Keratinocyte (primary cell): ENCODE measurements at regions not wholly inside any gene's neighbourhood (a gene's known extent, or its start where the extent isn't known, plus 50 kb on each side); places are given as distances from the start of the nearest gene placed in this dataset.

Experiments
- DNase-seq: peaks from one replicate; pipeline ENCODE4 v3.0.0-alpha.2; 2011; ENCODE audit warnings: low read depth, missing footprints, low spot score
- FAIRE-seq: peaks from 2 replicates; lab custom pipeline; 2011; peaks lifted over from hg19 to GRCh38; lab: Jason Lieb, UNC
- H2AFZ ChIP-seq: 2 replicates; pipeline ENCODE4 v1.6.0; 2012; ENCODE audit warnings: low read length, control low read depth, inconsistent platforms; ENCODE audit not compliant: control insufficient read depth
- H3K27ac ChIP-seq: 2 replicates; pipeline ENCODE4 v1.5.1; 2011; ENCODE audit warnings: low read length; ENCODE audit not compliant: control insufficient read depth, insufficient read depth
- H3K27me3 ChIP-seq: 3 replicates; pipeline ENCODE4 v1.6.0; 2011; ENCODE audit warnings: low read length; ENCODE audit not compliant: control insufficient read depth, insufficient read depth; ENCODE audit errors: extremely low read depth
- H3K36me3 ChIP-seq, 2 experiments: 2 replicates in 1 of 2; 3 replicates in 1 of 2; pipeline ENCODE4 v1.5.1; 2011; ENCODE audit warnings: low read length in 2 of 2, mild to moderate bottlenecking in 1 of 2; ENCODE audit not compliant: control insufficient read depth in 2 of 2, insufficient read depth in 2 of 2; ENCODE audit errors: extremely low read depth in 1 of 2
- H3K4me1 ChIP-seq: 3 replicates; pipeline ENCODE4 v1.5.1; 2011; ENCODE audit warnings: low read length; ENCODE audit not compliant: control insufficient read depth, insufficient read depth; ENCODE audit errors: extremely low read depth
- H3K4me2 ChIP-seq: 3 replicates; pipeline ENCODE4 v1.6.0; 2011; ENCODE audit warnings: low read depth, low read length; ENCODE audit not compliant: control insufficient read depth, insufficient read depth; ENCODE audit errors: extremely low read depth
- H3K4me3 ChIP-seq, 3 experiments: fragments of 200-600 bp in 1 of 3; sonication (generic) in 1 of 3; 2 replicates in 2 of 3; 3 replicates in 1 of 3; pipeline ENCODE4 v1.5.1; 2011 to 2016; ENCODE audit warnings: low read length in 3 of 3, mild to moderate bottlenecking in 3 of 3, control low read depth in 2 of 3, inconsistent platforms in 1 of 3, low read depth in 1 of 3, mixed read lengths in 1 of 3, mixed run types in 1 of 3, moderate library complexity in 1 of 3; ENCODE audit not compliant: control insufficient read depth in 2 of 3, insufficient read depth in 2 of 3; ENCODE audit errors: extremely low read depth in 1 of 3
- H3K79me2 ChIP-seq: 2 replicates; pipeline ENCODE4 v1.6.0; 2012; ENCODE audit warnings: low read length; ENCODE audit not compliant: control insufficient read depth, insufficient read depth
- H3K9ac ChIP-seq: 3 replicates; pipeline ENCODE4 v1.6.0; 2011; ENCODE audit warnings: low read length; ENCODE audit not compliant: control insufficient read depth, insufficient read depth; ENCODE audit errors: extremely low read depth
- H3K9me1 ChIP-seq: 3 replicates; pipeline ENCODE4 v1.6.0; 2011; ENCODE audit warnings: low read length; ENCODE audit not compliant: control insufficient read depth, insufficient read depth; ENCODE audit errors: extremely low read depth
- H3K9me3 ChIP-seq: 2 replicates; pipeline ENCODE4 v1.5.1; 2012; ENCODE audit warnings: low read depth, low read length; ENCODE audit not compliant: control insufficient read depth
- H4K20me1 ChIP-seq: 3 replicates; pipeline ENCODE4 v1.6.0; 2011; ENCODE audit warnings: low read length; ENCODE audit not compliant: control insufficient read depth, insufficient read depth; ENCODE audit errors: extremely low read depth
- CTCF ChIP-seq, 3 experiments: IDR thresholded peaks in 1 of 3; conservative IDR thresholded peaks in 1 of 3; optimal IDR thresholded peaks in 1 of 3; 2 replicates in 2 of 3; 3 replicates in 1 of 3; pipeline versions ENCODE3 to v1.5.1; 2011; ENCODE audit warnings: low read length in 3 of 3, mild to moderate bottlenecking in 3 of 3, moderate library complexity in 2 of 3, control low read depth in 1 of 3, inconsistent platforms in 1 of 3; ENCODE audit not compliant: insufficient read depth in 2 of 3; ENCODE audit errors: extremely low read depth in 1 of 3
- EZH2 ChIP-seq: IDR thresholded peaks from one replicate; pipeline ENCODE4 v1.6.1; 2012; ENCODE audit warnings: inconsistent platforms, mild to moderate bottlenecking, low read length, moderate library complexity
- dilution Hi-C: fragments of 300-500 bp; cut with MboI; formaldehyde crosslinking; loops from one replicate; pipeline ENCODE4 v1.7.0; 2020; ENCODE audit warnings: low sequenced_read_pairs; ENCODE audit not compliant: extremely low pct_ligation_motif_present

DNA sequence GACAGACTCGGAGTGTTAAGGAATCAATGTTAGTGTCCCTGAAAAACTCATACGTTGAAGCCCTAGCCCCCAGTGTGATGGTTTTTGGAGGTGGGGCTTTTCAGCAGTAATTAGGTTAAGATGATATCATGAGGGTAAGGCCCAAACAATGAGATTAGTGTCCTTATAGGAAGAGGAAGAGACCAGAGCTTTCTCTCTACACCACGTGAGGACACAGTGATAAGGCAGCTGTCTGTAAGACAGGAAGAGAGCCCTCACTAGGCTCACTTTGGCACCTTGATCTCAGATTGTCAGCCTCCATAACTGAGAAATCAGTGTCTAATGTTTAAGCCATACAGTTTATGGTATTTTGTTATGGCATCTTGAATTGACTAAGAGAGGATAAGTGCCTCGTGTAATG, 403.2 kb downstream of the NPIPA7 start:
- no peak for DNase-seq
- no peak for FAIRE-seq
- Histone ChIP-seq H3K4me2 (no peak overlapping the region), H3K9me1 (no peaks in the 10 kb centered on the region), H3K27me3 (no peaks in the 10 kb centered on the region), H3K27ac (no peak overlapping the region), H3K36me3 (no peaks in the 10 kb centered on the region), H3K9ac (no peak overlapping the region), H3K79me2 (no peaks in the 10 kb centered on the region), H3K9me3 (no peaks in the 10 kb centered on the region), H4K20me1 (no peaks in the 10 kb centered on the region), H3K4me3 (no peak overlapping the region), H3K4me1 (no peaks in the 10 kb centered on the region), H2AFZ (no peak overlapping the region)
- dilution Hi-C loops, result no loop called here
- no peak for TF ChIP-seq EZH2
- TF ChIP-seq CTCF (optimal IDR thresholded peaks at IDR 0.05 in 1 of 3, IDR thresholded peaks at IDR 0.05 in 1 of 3, conservative IDR thresholded peaks at IDR 0.05 in 1 of 3; ENCODE audit: extremely low read depth in 1 of 3, insufficient read depth in 2 of 3, low read length in 3 of 3), result no peak

GRCh38 chr16:16788004-16788403, 409.1 kb downstream of the NPIPA7 start:
- no peaks in the 10 kb centered on the region for H3K36me3 ChIP-seq
- H3K27me3 ChIP-seq, result no peaks in the 10 kb centered on the region
- no peak overlapping the region for H2AFZ ChIP-seq
- no peak for TF ChIP-seq CTCF (optimal IDR thresholded peaks at IDR 0.05 in 1 of 3, IDR thresholded peaks at IDR 0.05 in 1 of 3, conservative IDR thresholded peaks at IDR 0.05 in 1 of 3; ENCODE audit: extremely low read depth in 1 of 3, insufficient read depth in 2 of 3, low read length in 3 of 3)
- TF ChIP-seq EZH2, result no peak
- H3K9ac ChIP-seq, result no peak overlapping the region
- FAIRE-seq (no peak), DNase-seq (no peak)
- no peaks in the 10 kb centered on the region for H4K20me1 ChIP-seq
- H3K79me2 ChIP-seq, result no peaks in the 10 kb centered on the region
- H3K9me1 ChIP-seq, result no peaks in the 10 kb centered on the region
- no peak overlapping the region for H3K4me3 ChIP-seq
- H3K4me2 ChIP-seq, result no peak overlapping the region
- H3K4me1 ChIP-seq, result no peaks in the 10 kb centered on the region
- H3K9me3 ChIP-seq, result no peaks in the 10 kb centered on the region
- dilution Hi-C loops, result no loop called here
- no peak overlapping the region for H3K27ac ChIP-seq
